Osteoblast (primary cell): ENCODE measurements at regions not wholly inside any gene's neighbourhood (a gene's known extent, or its start where the extent isn't known, plus 50 kb on each side); places are given as distances from the start of the nearest gene placed in this dataset.

Experiments used
- DNase-seq: peaks from one replicate; pipeline ENCODE4 v3.0.0; 2011; ENCODE audit warnings: low spot score, mixed read lengths; ENCODE audit not compliant: insufficient read length; ENCODE audit errors: missing footprints
- H2AFZ ChIP-seq: 2 replicates; pipeline ENCODE4 v1.6.0; 2011; ENCODE audit warnings: mild to moderate bottlenecking, low read length
- H3K27ac ChIP-seq: 2 replicates; pipeline ENCODE4 v1.5.1; 2011; ENCODE audit warnings: mild to moderate bottlenecking, low read depth, low read length, moderate library complexity
- H3K27me3 ChIP-seq: 2 replicates; pipeline ENCODE4 v1.6.0; 2012; ENCODE audit warnings: mild to moderate bottlenecking, control low read depth, inconsistent platforms, low read length, moderate library complexity; ENCODE audit not compliant: insufficient read depth
- H3K36me3 ChIP-seq: 2 replicates; pipeline ENCODE4 v1.5.1; 2011; ENCODE audit warnings: mild to moderate bottlenecking, low read length, control low read depth, moderate library complexity; ENCODE audit not compliant: insufficient read depth
- H3K4me1 ChIP-seq: 2 replicates; pipeline ENCODE4 v1.5.1; 2011; ENCODE audit warnings: mild to moderate bottlenecking, low read length, control low read depth, moderate library complexity; ENCODE audit not compliant: insufficient read depth
- H3K4me2 ChIP-seq: 2 replicates; pipeline ENCODE4 v1.6.0; 2011; ENCODE audit warnings: mild to moderate bottlenecking, low read length; ENCODE audit not compliant: insufficient read depth
- H3K4me3 ChIP-seq: fragments of 200-600 bp; sonication (generic); 3 replicates; pipeline ENCODE4 v1.5.1; 2012; ENCODE audit warnings: mild to moderate bottlenecking, low read length, inconsistent platforms; ENCODE audit not compliant: insufficient read depth
- H3K79me2 ChIP-seq: 2 replicates; pipeline ENCODE4 v1.6.0; 2012; ENCODE audit warnings: mild to moderate bottlenecking, low read length, control low read depth, inconsistent platforms; ENCODE audit not compliant: insufficient read depth
- H3K9me3 ChIP-seq: 2 replicates; pipeline ENCODE4 v1.5.1; 2011; ENCODE audit warnings: low read depth, low read length, control low read depth
- H4K20me1 ChIP-seq: 2 replicates; pipeline ENCODE4 v1.6.0; 2012; ENCODE audit warnings: mild to moderate bottlenecking, low read length, control low read depth; ENCODE audit not compliant: insufficient read depth
- CTCF ChIP-seq: IDR thresholded peaks from 2 replicates; pipeline ENCODE4 v1.5.1; 2011; ENCODE audit warnings: mild to moderate bottlenecking, low read depth, low read length, moderate library complexity; ENCODE audit errors: extremely low read depth

GRCh38 chr7:113986216-113986615 lies 67.4 kb upstream of the PPP1R3A start:
- no peak for DNase-seq
- H3K4me2 ChIP-seq = no peak overlapping the region
- no peak overlapping the region for H3K4me3 ChIP-seq
- H3K36me3 ChIP-seq = no peaks in the 10 kb centered on the region
- H3K79me2 ChIP-seq = no peaks in the 10 kb centered on the region
- no peaks in the 10 kb centered on the region for H3K9me3 ChIP-seq
- no peaks in the 10 kb centered on the region for H3K4me1 ChIP-seq
- H3K27me3 ChIP-seq = no peaks in the 10 kb centered on the region
- TF ChIP-seq CTCF = no peak
- no peaks in the 10 kb centered on the region for H4K20me1 ChIP-seq
- H3K27ac ChIP-seq = no peak overlapping the region
- no peak overlapping the region for H2AFZ ChIP-seq

DNA sequence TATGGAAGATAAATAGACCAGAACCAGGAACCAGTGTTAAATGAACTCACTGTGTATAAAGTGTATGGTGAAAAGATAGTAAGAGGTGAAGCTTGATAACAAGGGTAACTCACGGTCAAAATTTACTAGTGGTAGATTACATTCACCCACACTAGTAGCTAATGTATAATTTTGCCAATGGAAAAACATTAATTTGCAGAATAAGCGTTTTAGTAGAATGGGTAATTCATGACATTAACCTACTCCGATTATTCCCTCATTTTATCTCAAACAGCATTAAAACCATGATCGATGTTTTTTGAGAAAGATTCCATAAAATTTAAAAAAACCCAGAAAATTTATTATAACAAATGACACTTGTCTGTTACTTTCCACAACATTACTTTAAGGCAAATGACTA lies 57.7 kb upstream of the PPP1R3A start:
- no peaks in the 10 kb centered on the region for H4K20me1 ChIP-seq
- no peaks in the 10 kb centered on the region for H3K9me3 ChIP-seq
- TF ChIP-seq CTCF = no peak
- H3K36me3 ChIP-seq = no peaks in the 10 kb centered on the region
- H3K4me1 ChIP-seq = no peaks in the 10 kb centered on the region
- H3K79me2 ChIP-seq = no peaks in the 10 kb centered on the region
- H3K4me3 ChIP-seq = no peak overlapping the region
- DNase-seq = no peak
- no peak overlapping the region for H3K4me2 ChIP-seq
- H3K27me3 ChIP-seq = no peaks in the 10 kb centered on the region
- no peak overlapping the region for H3K27ac ChIP-seq
- H2AFZ ChIP-seq = no peak overlapping the region

DNA sequence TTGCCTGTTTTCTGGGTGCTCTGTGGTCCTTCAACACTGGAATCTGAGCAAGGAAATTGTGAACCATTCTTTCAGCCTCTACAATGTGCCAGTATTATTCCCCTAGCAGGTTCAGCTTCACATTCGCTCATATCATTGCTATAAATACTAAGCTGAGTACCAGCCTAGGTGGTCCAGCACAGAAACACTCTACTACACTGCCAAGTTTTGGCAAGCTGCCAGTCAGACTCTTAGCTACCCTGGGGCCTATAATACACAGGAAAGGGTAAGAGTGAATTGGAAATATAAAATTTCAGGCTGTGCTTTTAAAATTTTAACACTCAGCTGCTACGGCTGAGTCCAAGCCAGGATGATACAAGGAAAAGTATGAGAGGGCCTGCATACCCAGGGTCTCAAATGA lies 49.9 kb upstream of the PPP1R3A start:
- H3K4me2 ChIP-seq = no peak overlapping the region
- no peaks in the 10 kb centered on the region for H4K20me1 ChIP-seq
- DNase-seq = no peak
- H3K9me3 ChIP-seq = no peaks in the 10 kb centered on the region
- H3K27ac ChIP-seq = no peak overlapping the region
- no peak for TF ChIP-seq CTCF
- no peaks in the 10 kb centered on the region for H3K79me2 ChIP-seq
- no peaks in the 10 kb centered on the region for H3K36me3 ChIP-seq
- H3K27me3 ChIP-seq = no peaks in the 10 kb centered on the region
- no peak overlapping the region for H3K4me3 ChIP-seq
- H3K4me1 ChIP-seq = no peaks in the 10 kb centered on the region
- no peak overlapping the region for H2AFZ ChIP-seq
